Activated naive CD4-positive, alpha-beta T cell treated with anti-CD3 and anti-CD28 coated beads, Interleukin-2, amount 50 U/mL, for 16 hours (primary cell): ENCODE measurements at regions not wholly inside any gene's neighbourhood (a gene's known extent, or its start where the extent isn't known, plus 50 kb on each side); places are given as distances from the start of the nearest gene placed in this dataset.

ENCODE experiments used
- DNase-seq: peaks from one replicate; pipeline ENCODE4 v3.0.0-alpha.2; 2020

- no peak for DNase-seq
Observed at GRCh38 chrX:4206941-4207340, 493.5 kb upstream of the PRKX start.

- DNase-seq: no peak
Observed at GRCh38 chrX:4197971-4198370, 484.5 kb upstream of the PRKX start.

GRCh38 chrX:4193500-4194155 lies 480.2 kb upstream of the PRKX start:
- DNase-seq: no peak

- no peak for DNase-seq
Observed at GRCh38 chrX:4186331-4186730, 472.9 kb upstream of the PRKX start.

- no peak for DNase-seq
Observed at GRCh38 chrX:4185086-4185485, 471.6 kb upstream of the PRKX start.

GRCh38 chrX:4182408-4182806 lies 469.0 kb upstream of the PRKX start:
- DNase-seq: no peak

GRCh38 chrX:4181782-4182407 lies 468.4 kb upstream of the PRKX start:
- DNase-seq: no peak

GRCh38 chrX:4179031-4179430 lies 465.6 kb upstream of the PRKX start:
- DNase-seq: no peak

GRCh38 chrX:4175221-4175620 lies 461.8 kb upstream of the PRKX start:
- no peak for DNase-seq

GRCh38 chrX:4173743-4174142 lies 460.3 kb upstream of the PRKX start:
- DNase-seq: no peak

GRCh38 chrX:4151798-4152197 lies 438.3 kb upstream of the PRKX start:
- DNase-seq: no peak

GRCh38 chrX:4150259-4150658 lies 436.8 kb upstream of the PRKX start:
- DNase-seq: no peak

- DNase-seq: no peak
Observed at GRCh38 chrX:4129626-4130025, 416.2 kb upstream of the PRKX start.

- no peak for DNase-seq
Observed at GRCh38 chrX:4118666-4119530, 405.4 kb upstream of the PRKX start.

- DNase-seq: no peak
Observed at GRCh38 chrX:4110964-4111363, 397.5 kb upstream of the PRKX start.

- no peak for DNase-seq
Observed at GRCh38 chrX:4094926-4095325, 381.5 kb upstream of the PRKX start.

- no peak for DNase-seq
Observed at GRCh38 chrX:4091046-4091760, 377.8 kb upstream of the PRKX start.

- DNase-seq: no peak
Observed at GRCh38 chrX:4059893-4060292, 346.4 kb upstream of the PRKX start.

GRCh38 chrX:4043951-4044350 lies 330.5 kb upstream of the PRKX start:
- no peak for DNase-seq

- no peak for DNase-seq
Observed at GRCh38 chrX:4035874-4036273, 322.4 kb upstream of the PRKX start.

- no peak for DNase-seq
Observed at GRCh38 chrX:4028151-4028550, 314.7 kb upstream of the PRKX start.

- no peak for DNase-seq
Observed at GRCh38 chrX:4005281-4005680, 291.8 kb upstream of the PRKX start.

- no peak for DNase-seq
Observed at GRCh38 chrX:4004822-4005221, 291.4 kb upstream of the PRKX start.
